ENCODE measurements at regions not wholly inside any gene's neighbourhood (a gene's known extent, or its start where the extent isn't known, plus 50 kb on each side); places are given as distances from the start of the nearest gene placed in this dataset.

- Mint-ChIP-seq H3K27me3 (ENCODE audit: insufficient read depth, low read depth, poor library complexity) (peaks cover 2% of the 10 kb centered on the region), H3K4me1 (no peaks in the 10 kb centered on the region), H3K27ac (no peak overlapping the region), H3K4me3 (no peak overlapping the region), H3K9me3 (no peaks in the 10 kb centered on the region), H3K36me3 (ENCODE audit: low read depth) (no peaks in the 10 kb centered on the region)
- no peak overlapping the region for H3K27ac ChIP-seq (ENCODE audit: low read depth)
- no peaks in the 10 kb centered on the region for H3K27me3 ChIP-seq (ENCODE audit: insufficient read depth)
- no peak overlapping the region for H3K4me3 ChIP-seq
- no peak for DNase-seq (ENCODE audit: low spot score)
- no peaks in the 10 kb centered on the region for H3F3A ChIP-seq (replicated peaks; ENCODE audit: low read depth)
- H4K20me1 ChIP-seq (replicated peaks; ENCODE audit: insufficient read depth), result no peaks in the 10 kb centered on the region
- TF ChIP-seq ETS1 (IDR thresholded peaks at IDR 0.05) (no peak), REST (IDR thresholded peaks at IDR 0.05; ENCODE audit: unreplicated experiment) (no peak), JUNB (IDR thresholded peaks at IDR 0.05; ENCODE audit: unreplicated experiment) (no peak), POLR2AphosphoS5 (IDR thresholded peaks at IDR 0.05; ENCODE audit: low read depth) (no peak), CREB1 (CRISPR knock-in tag; IDR thresholded peaks at IDR 0.05; ENCODE audit: low read depth) (no peak), EZH2phosphoT487 (IDR thresholded peaks at IDR 0.05; ENCODE audit: unreplicated experiment) (no peak), ZNF462 (CRISPR knock-in tag; IDR thresholded peaks at IDR 0.05) (no peak), ZNF331 (CRISPR knock-in tag; IDR thresholded peaks at IDR 0.05; ENCODE audit: low read depth) (no peak), ZNF114 (CRISPR knock-in tag; IDR thresholded peaks at IDR 0.05) (no peak), CTCF (conservative IDR thresholded peaks at IDR 0.05; ENCODE audit: low read depth in 2 of 2) (no peak), NANOG (IDR thresholded peaks at IDR 0.05; ENCODE audit: borderline replicate concordance) (no peak), STAT1 (IDR thresholded peaks at IDR 0.05; ENCODE audit: unreplicated experiment) (no peak), EZH2 (IDR thresholded peaks at IDR 0.05; ENCODE audit: low read depth, unreplicated experiment) (no peak)
- no peaks in the 10 kb centered on the region for H3K4me1 ChIP-seq (ENCODE audit: insufficient read depth)
- no peaks in the 10 kb centered on the region for H3K36me3 ChIP-seq (ENCODE audit: insufficient read depth)
- H3K4me2 ChIP-seq, result no peak overlapping the region
- H3K79me2 ChIP-seq (replicated peaks; ENCODE audit: insufficient read depth), result no peaks in the 10 kb centered on the region
- H2AFZ ChIP-seq, result no peak overlapping the region
- no peak for ATAC-seq
- no peaks in the 10 kb centered on the region for H3K9me2 ChIP-seq (ENCODE audit: insufficient read depth)
These were observed 108.1 kb upstream of the TRPC5 start for GRCh38 chrX:112190646-112191045.
